NOMO-1 treated with dmso at 0.1 percent for 144 hours (cell line): ENCODE measurements at regions not wholly inside any gene's neighbourhood (a gene's known extent, or its start where the extent isn't known, plus 50 kb on each side); places are given as distances from the start of the nearest gene placed in this dataset.
"Not testable (repeated sequence)": the region's sequence is repeated elsewhere in the genome, so short reads cannot be mapped to it uniquely, and the experiment has no call there.

ENCODE experiments used
- DNase-seq: peaks from one replicate; lab custom pipeline; 2025; ENCODE audit not compliant: unreplicated experiment; lab: John Stamatoyannopoulos, UW

- DNase-seq = not testable (repeated sequence)
These were observed 125.6 kb upstream of the SALL4 start for GRCh38 chr20:51927970-51928369.

- no peak for DNase-seq
These were observed 124.5 kb upstream of the SALL4 start for GRCh38 chr20:51926670-51927305.

GRCh38 chr20:51924509-51924908 lies 122.2 kb upstream of the SALL4 start:
- no peak for DNase-seq

- DNase-seq = no peak
These were observed 121.3 kb upstream of the SALL4 start for GRCh38 chr20:51923633-51924032.

- not testable (repeated sequence) for DNase-seq
These were observed 120.5 kb upstream of the SALL4 start for GRCh38 chr20:51922812-51923211.

GRCh38 chr20:51918561-51918960 lies 116.2 kb upstream of the SALL4 start:
- no peak for DNase-seq

- no peak for DNase-seq
These were observed 115.7 kb upstream of the SALL4 start for GRCh38 chr20:51917886-51918535.

GRCh38 chr20:51916244-51916643 lies 113.9 kb upstream of the SALL4 start:
- no peak for DNase-seq

GRCh38 chr20:51914758-51915157 lies 112.4 kb upstream of the SALL4 start:
- DNase-seq = no peak

- no peak for DNase-seq
These were observed 108.2 kb upstream of the SALL4 start for GRCh38 chr20:51910321-51911050.

- DNase-seq = no peak
These were observed 104.4 kb upstream of the SALL4 start for GRCh38 chr20:51906679-51907078.

GRCh38 chr20:51906049-51906448 lies 103.7 kb upstream of the SALL4 start:
- no peak for DNase-seq

- no peak for DNase-seq
These were observed 100.6 kb upstream of the SALL4 start for GRCh38 chr20:51902933-51903332.

GRCh38 chr20:51900443-51900842 lies 98.1 kb upstream of the SALL4 start:
- DNase-seq = no peak

GRCh38 chr20:51899674-51900073 lies 97.4 kb upstream of the SALL4 start:
- DNase-seq = no peak

- DNase-seq = no peak
These were observed 96.5 kb upstream of the SALL4 start for GRCh38 chr20:51898788-51899187.

GRCh38 chr20:51894619-51895018 lies 92.3 kb upstream of the SALL4 start:
- no peak for DNase-seq

- DNase-seq = no peak
These were observed 91.9 kb upstream of the SALL4 start for GRCh38 chr20:51894201-51894600.

GRCh38 chr20:51893723-51894122 lies 91.4 kb upstream of the SALL4 start:
- no peak for DNase-seq

GRCh38 chr20:51890003-51890402 lies 87.7 kb upstream of the SALL4 start:
- no peak for DNase-seq

GRCh38 chr20:51889466-51889865 lies 87.1 kb upstream of the SALL4 start:
- DNase-seq = no peak

GRCh38 chr20:51888291-51888690 lies 86.0 kb upstream of the SALL4 start:
- DNase-seq = no peak
